ENCODE measurements at regions not wholly inside any gene's neighbourhood (a gene's known extent, or its start where the extent isn't known, plus 50 kb on each side); places are given as distances from the start of the nearest gene placed in this dataset.

DNA sequence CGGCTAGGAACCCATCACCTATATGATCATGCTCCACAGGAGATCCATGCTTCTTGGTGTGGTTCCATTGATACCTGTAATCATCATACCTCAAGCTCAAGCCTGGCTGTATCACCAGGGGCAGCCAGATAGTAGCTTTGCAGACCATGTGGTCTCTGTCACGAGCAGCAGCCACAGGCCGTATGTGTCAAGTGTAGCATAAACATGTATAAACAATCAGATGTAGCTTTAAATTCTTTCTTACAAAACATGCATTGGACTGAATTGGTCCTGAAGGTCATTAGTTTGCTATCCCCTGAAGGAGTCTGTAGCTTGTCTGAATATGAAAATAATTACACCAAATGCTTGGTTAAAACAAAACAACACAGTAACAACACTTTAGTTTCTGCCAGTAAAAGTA lies 1223.2 kb upstream of the TMEM132C start:
- TF ChIP-seq EP300 (IDR thresholded peaks at IDR 0.05) (no peak), CTCF (IDR thresholded peaks at IDR 0.05) (no peak), POLR2A (IDR thresholded peaks at IDR 0.05) (no peak), POLR2AphosphoS5 (IDR thresholded peaks at IDR 0.05) (no peak)

Measured in stomach (tissue), 4 donors.